Stimulated activated CD4-positive, alpha-beta T cell treated with anti-CD3 and anti-CD28 coated beads, Interleukin-12 subunit alpha, Interleukin-12 subunit beta, amount 100 ng/mL, for 24 hours (primary cell): ENCODE measurements at regions not wholly inside any gene's neighbourhood (a gene's known extent, or its start where the extent isn't known, plus 50 kb on each side); places are given as distances from the start of the nearest gene placed in this dataset.
"Not testable (repeated sequence)": the region's sequence is repeated elsewhere in the genome, so short reads cannot be mapped to it uniquely, and the experiment has no call there.

Experiments used
- DNase-seq, 2 experiments: peaks; one replicate each; pipeline ENCODE4 v3.0.0-alpha.2; 2020; ENCODE audit warnings: low read depth in 2 of 2

GRCh38 chr6:137311940-137312339 is 92.8 kb upstream of the IFNGR1 start:
- DNase-seq, result no peak

GRCh38 chr6:137309078-137309762 is 90.0 kb upstream of the IFNGR1 start:
- no peak for DNase-seq

- no peak for DNase-seq
Measured at GRCh38 chr6:137307163-137307854, 88.1 kb upstream of the IFNGR1 start.

GRCh38 chr6:137305691-137306090 is 86.5 kb upstream of the IFNGR1 start:
- no peak for DNase-seq

GRCh38 chr6:137304020-137304780 is 85.0 kb upstream of the IFNGR1 start:
- DNase-seq, result no peak

GRCh38 chr6:137303441-137303840 is 84.3 kb upstream of the IFNGR1 start:
- no peak for DNase-seq

- DNase-seq, result no peak
Measured at GRCh38 chr6:137299681-137300080, 80.5 kb upstream of the IFNGR1 start.

- no peak for DNase-seq
Measured at GRCh38 chr6:137297887-137298286, 78.7 kb upstream of the IFNGR1 start.

GRCh38 chr6:137292326-137292725 is 73.1 kb upstream of the IFNGR1 start:
- DNase-seq, result not testable (repeated sequence)

- DNase-seq, result no peak
Measured at GRCh38 chr6:137291441-137291840, 72.3 kb upstream of the IFNGR1 start.

- DNase-seq, result no peak
Measured at GRCh38 chr6:137290601-137291261, 71.5 kb upstream of the IFNGR1 start.

- no peak for DNase-seq
Measured at GRCh38 chr6:137286916-137287315, 67.7 kb upstream of the IFNGR1 start.

GRCh38 chr6:137286368-137286767 is 67.2 kb upstream of the IFNGR1 start:
- DNase-seq, result no peak

GRCh38 chr6:137284811-137285110 is 65.6 kb upstream of the IFNGR1 start:
- DNase-seq, result no peak

GRCh38 chr6:137283940-137284810 is 65.0 kb upstream of the IFNGR1 start:
- DNase-seq, result no peak

- no peak for DNase-seq
Measured at GRCh38 chr6:137283080-137283479, 63.9 kb upstream of the IFNGR1 start.

GRCh38 chr6:137282254-137282653 is 63.1 kb upstream of the IFNGR1 start:
- no peak for DNase-seq

GRCh38 chr6:137279279-137279678 is 60.1 kb upstream of the IFNGR1 start:
- DNase-seq, result not testable (repeated sequence)

- no peak for DNase-seq
Measured at GRCh38 chr6:137277971-137278637, 58.9 kb upstream of the IFNGR1 start.

- DNase-seq, result no peak
Measured at GRCh38 chr6:137272403-137272802, 53.2 kb upstream of the IFNGR1 start.
